ENCODE measurements at regions not wholly inside any gene's neighbourhood (a gene's known extent, or its start where the extent isn't known, plus 50 kb on each side); places are given as distances from the start of the nearest gene placed in this dataset.

DNA sequence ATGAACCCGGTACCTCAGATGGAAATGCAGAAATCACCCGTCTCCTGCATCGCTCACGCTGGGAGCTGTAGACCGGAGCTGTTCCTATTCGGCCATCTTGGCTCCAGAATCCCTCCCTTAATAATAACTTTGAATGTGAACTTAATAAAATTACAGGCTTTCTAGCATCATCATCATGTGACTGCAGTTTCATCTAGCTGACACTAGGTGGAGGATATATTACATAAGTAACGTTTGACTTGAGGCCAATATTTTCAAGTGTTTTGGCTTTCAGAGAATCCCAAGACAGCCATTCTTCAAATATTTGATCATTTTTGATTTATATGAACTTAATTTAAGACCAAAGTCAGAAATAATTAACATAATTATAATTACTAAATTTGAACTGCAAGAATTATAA is 474.9 kb upstream of the CDH10 start:
- TF ChIP-seq, protein P1, sequence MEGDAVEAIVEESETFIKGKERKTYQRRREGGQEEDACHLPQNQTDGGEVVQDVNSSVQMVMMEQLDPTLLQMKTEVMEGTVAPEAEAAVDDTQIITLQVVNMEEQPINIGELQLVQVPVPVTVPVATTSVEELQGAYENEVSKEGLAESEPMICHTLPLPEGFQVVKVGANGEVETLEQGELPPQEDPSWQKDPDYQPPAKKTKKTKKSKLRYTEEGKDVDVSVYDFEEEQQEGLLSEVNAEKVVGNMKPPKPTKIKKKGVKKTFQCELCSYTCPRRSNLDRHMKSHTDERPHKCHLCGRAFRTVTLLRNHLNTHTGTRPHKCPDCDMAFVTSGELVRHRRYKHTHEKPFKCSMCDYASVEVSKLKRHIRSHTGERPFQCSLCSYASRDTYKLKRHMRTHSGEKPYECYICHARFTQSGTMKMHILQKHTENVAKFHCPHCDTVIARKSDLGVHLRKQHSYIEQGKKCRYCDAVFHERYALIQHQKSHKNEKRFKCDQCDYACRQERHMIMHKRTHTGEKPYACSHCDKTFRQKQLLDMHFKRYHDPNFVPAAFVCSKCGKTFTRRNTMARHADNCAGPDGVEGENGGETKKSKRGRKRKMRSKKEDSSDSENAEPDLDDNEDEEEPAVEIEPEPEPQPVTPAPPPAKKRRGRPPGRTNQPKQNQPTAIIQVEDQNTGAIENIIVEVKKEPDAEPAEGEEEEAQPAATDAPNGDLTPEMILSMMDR (IDR thresholded peaks at IDR 0.05; ENCODE audit: unreplicated experiment): peak; percentile 49
- Mint-ChIP-seq H3K4me1 (ENCODE audit: low read depth) (no peaks in the 10 kb centered on the region), H3K4me3 (ENCODE audit: low read depth) (no peak overlapping the region), H3K27me3 (no peaks in the 10 kb centered on the region), H3K9me3 (ENCODE audit: low read depth) (no peaks in the 10 kb centered on the region), H3K27ac (no peak overlapping the region), H3K36me3 (ENCODE audit: insufficient read depth) (no peaks in the 10 kb centered on the region)
- DNase-seq (ENCODE audit: low spot score, unreplicated experiment): no peak

DNA sequence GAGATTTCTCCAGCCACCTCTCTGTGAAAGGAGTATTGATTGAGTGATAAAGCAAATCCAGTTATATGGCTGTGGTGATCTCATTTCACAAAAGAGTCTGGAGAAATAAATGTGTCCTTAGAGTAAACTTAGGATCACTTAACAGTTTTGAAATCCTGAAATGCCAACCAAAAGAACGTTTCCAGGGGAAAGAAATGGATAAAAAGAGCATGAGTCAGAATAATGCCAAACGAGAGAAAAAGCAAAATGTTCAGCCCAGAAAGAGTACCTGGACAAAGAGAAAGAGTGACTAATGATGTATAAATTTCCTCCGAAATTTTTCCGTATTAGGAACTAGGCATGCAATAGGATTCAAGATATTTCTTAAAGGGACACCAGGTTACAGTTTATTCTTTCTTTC is 463.1 kb upstream of the CDH10 start:
- Mint-ChIP-seq H3K4me3 (ENCODE audit: low read depth) (no peak overlapping the region), H3K36me3 (ENCODE audit: insufficient read depth) (no peaks in the 10 kb centered on the region), H3K27ac (no peak overlapping the region), H3K9me3 (ENCODE audit: low read depth) (peaks cover 2% of the 10 kb centered on the region), H3K27me3 (no peaks in the 10 kb centered on the region), H3K4me1 (ENCODE audit: low read depth) (peaks cover 8% of the 10 kb centered on the region)
- TF ChIP-seq, protein P1 (IDR thresholded peaks at IDR 0.05; ENCODE audit: unreplicated experiment): no peak
- DNase-seq (ENCODE audit: low spot score, unreplicated experiment): no peak

DNA sequence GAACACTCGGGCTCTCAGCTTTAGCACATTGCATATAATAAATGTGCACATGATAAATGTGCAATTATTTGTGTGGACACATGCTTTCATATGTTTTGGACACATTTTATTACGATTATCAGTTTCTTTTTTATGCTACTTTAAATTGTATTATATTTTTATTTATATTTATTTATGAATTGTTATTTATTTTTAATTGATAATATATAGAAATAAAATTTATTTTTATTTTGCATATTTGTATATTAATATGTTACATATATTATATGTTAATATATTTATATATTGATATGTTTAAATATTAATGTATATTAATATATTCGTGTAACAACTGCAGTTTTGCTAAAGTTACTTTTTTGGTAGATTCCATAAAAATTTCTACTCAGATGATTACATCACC is 454.8 kb upstream of the CDH10 start:
- Mint-ChIP-seq H3K9me3 (ENCODE audit: low read depth) (no peaks in the 10 kb centered on the region), H3K27me3 (no peaks in the 10 kb centered on the region), H3K4me1 (ENCODE audit: low read depth) (no peaks in the 10 kb centered on the region), H3K27ac (no peak overlapping the region), H3K36me3 (ENCODE audit: insufficient read depth) (no peaks in the 10 kb centered on the region), H3K4me3 (ENCODE audit: low read depth) (no peak overlapping the region)
- TF ChIP-seq, protein P1 (IDR thresholded peaks at IDR 0.05; ENCODE audit: unreplicated experiment): no peak
- no peak for DNase-seq (ENCODE audit: low spot score, unreplicated experiment)

DNA sequence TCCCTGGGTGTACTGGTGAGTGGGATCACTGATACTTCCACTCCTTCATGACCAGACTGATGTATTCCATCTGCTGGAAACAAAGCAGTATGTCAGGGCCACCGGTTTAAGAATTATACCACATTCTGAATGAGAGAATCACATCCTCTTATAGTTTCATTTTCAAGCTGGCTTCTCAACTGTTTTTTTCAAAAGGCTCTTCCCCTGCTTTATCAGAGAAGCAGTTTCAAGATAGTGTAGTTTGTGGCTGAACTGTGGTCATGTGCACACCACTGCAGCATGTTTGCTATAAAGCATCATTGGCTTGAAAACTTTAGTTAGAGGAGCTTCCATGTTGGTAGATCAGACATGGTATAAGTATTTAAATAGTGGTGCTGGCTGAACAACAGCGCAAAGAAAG is 450.5 kb upstream of the CDH10 start:
- H3K36me3 Mint-ChIP-seq (ENCODE audit: insufficient read depth): no peaks in the 10 kb centered on the region
- H3K4me1 Mint-ChIP-seq (ENCODE audit: low read depth): no peaks in the 10 kb centered on the region
- no peak overlapping the region for H3K27ac Mint-ChIP-seq
- no peaks in the 10 kb centered on the region for H3K27me3 Mint-ChIP-seq
- no peak overlapping the region for H3K4me3 Mint-ChIP-seq (ENCODE audit: low read depth)
- DNase-seq (ENCODE audit: low spot score, unreplicated experiment): no peak
- no peaks in the 10 kb centered on the region for H3K9me3 Mint-ChIP-seq (ENCODE audit: low read depth)
- TF ChIP-seq, protein P1 (IDR thresholded peaks at IDR 0.05; ENCODE audit: unreplicated experiment): no peak

DNA sequence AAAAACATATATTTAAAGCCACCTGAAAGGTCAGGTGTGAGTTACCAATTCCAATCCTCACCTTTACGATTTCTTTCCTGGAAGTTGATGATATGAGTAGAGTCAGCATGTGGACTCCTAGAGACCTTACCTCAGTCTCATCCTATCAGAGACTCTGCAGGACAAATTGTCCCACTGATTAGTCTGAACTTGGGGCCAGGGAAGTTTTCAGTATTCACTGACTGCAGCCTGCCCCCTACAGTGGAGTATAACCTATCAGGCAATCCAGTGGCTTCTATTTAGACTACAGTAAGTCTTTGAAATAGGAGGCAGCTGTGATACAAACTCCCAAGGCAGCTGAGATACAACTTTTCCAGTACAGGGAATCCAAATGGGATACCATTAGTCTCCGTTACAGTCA is 449.4 kb upstream of the CDH10 start:
- TF ChIP-seq, protein P1 (IDR thresholded peaks at IDR 0.05; ENCODE audit: unreplicated experiment): no peak
- Mint-ChIP-seq H3K36me3 (ENCODE audit: insufficient read depth) (no peaks in the 10 kb centered on the region), H3K4me1 (ENCODE audit: low read depth) (no peaks in the 10 kb centered on the region), H3K9me3 (ENCODE audit: low read depth) (no peaks in the 10 kb centered on the region), H3K27me3 (no peaks in the 10 kb centered on the region), H3K27ac (no peak overlapping the region), H3K4me3 (ENCODE audit: low read depth) (no peak overlapping the region)
- no peak for DNase-seq (ENCODE audit: low spot score, unreplicated experiment)
